ENCODE measurements at regions not wholly inside any gene's neighbourhood (a gene's known extent, or its start where the extent isn't known, plus 50 kb on each side); places are given as distances from the start of the nearest gene placed in this dataset.
"Not testable (repeated sequence)": the region's sequence is repeated elsewhere in the genome, so short reads cannot be mapped to it uniquely, and the experiment has no call there.

DNA sequence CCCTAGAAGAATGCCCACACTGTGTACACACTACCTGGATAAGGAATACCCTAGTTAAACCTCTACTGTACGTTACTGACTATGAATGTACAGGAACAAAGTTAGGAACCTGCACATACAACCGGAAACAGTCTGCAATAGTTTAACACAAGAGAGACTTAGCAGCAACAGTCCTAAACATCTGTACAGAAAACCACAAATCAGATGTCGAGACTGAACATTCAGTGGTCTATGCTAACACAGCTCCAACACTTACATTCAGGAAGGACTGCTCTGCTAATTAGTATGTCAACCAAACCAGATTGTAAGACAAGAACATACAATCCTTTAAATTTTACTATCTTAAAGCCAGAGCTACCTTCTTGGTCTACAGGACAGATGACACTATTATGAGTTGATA, 104.9 kb downstream of the ZNF429 start:
- no peak overlapping the region for H2AFZ ChIP-seq (ENCODE audit: low read length)
- H3F3A ChIP-seq (ENCODE audit: insufficient read depth, low read length), result no peaks in the 10 kb centered on the region
- no peaks in the 10 kb centered on the region for H3K9me3 ChIP-seq (ENCODE audit: low read length)
- no peaks in the 10 kb centered on the region for H3K79me2 ChIP-seq (ENCODE audit: insufficient read depth, low read length)
- no peaks in the 10 kb centered on the region for H3K4me1 ChIP-seq (ENCODE audit: insufficient read depth, low read length, severe bottlenecking)
- no peak overlapping the region for H3K9ac ChIP-seq (ENCODE audit: low read length)
- H3K27me3 ChIP-seq (ENCODE audit: insufficient read depth, low read length), result no peaks in the 10 kb centered on the region
- TF ChIP-seq EZH2 (IDR thresholded peaks at IDR 0.05; ENCODE audit: borderline replicate concordance, low read length), result no peak
- no peak for TF ChIP-seq CTCF (IDR thresholded peaks at IDR 0.05; ENCODE audit: low read length)
- no peak overlapping the region for H3K27ac ChIP-seq (ENCODE audit: low read depth, low read length, poor library complexity, severe bottlenecking)
- no peaks in the 10 kb centered on the region for H4K20me1 ChIP-seq (ENCODE audit: insufficient read depth, low read length)
- H3K4me2 ChIP-seq (ENCODE audit: low read length), result no peak overlapping the region
- no peaks in the 10 kb centered on the region for H3K9me2 ChIP-seq (ENCODE audit: low read depth, low read length)
- no peaks in the 10 kb centered on the region for H3K36me3 ChIP-seq (ENCODE audit: insufficient read depth, low read length)
- H3K4me3 ChIP-seq (ENCODE audit: low read depth, low read length, poor library complexity, severe bottlenecking), result no peak overlapping the region

DNA sequence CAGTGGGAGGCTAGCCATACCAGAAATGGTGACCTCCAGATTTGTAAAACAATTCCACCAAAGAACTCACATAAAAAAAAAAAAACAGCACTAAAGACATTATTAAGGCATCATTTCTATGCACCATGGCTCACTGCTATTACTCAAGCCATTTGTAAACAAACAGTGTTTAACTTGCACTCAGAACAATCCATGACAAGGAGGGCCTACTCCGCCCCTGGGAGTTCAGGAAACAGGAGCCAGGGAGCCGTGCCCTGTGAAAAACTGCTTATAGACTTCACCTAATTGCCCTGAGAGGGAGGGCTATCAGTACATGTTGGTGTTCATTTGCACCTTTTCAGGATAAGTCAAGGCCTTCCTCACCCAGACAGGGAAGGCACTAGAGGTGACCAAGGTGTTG, 103.2 kb downstream of the ZNF429 start:
- Histone ChIP-seq H3K27ac (ENCODE audit: low read depth, low read length, poor library complexity, severe bottlenecking) (no peak overlapping the region), H3K4me2 (ENCODE audit: low read length) (no peak overlapping the region), H3K36me3 (ENCODE audit: insufficient read depth, low read length) (no peaks in the 10 kb centered on the region), H3K4me1 (ENCODE audit: insufficient read depth, low read length, severe bottlenecking) (peaks cover 4% of the 10 kb centered on the region), H3K9ac (ENCODE audit: low read length) (no peak overlapping the region), H3K27me3 (ENCODE audit: insufficient read depth, low read length) (no peaks in the 10 kb centered on the region), H3K4me3 (ENCODE audit: low read depth, low read length, poor library complexity, severe bottlenecking) (no peak overlapping the region), H3K79me2 (ENCODE audit: insufficient read depth, low read length) (no peaks in the 10 kb centered on the region), H3K9me2 (ENCODE audit: low read depth, low read length) (no peaks in the 10 kb centered on the region), H3K9me3 (ENCODE audit: low read length) (no peaks in the 10 kb centered on the region), H2AFZ (ENCODE audit: low read length) (no peak overlapping the region), H3F3A (ENCODE audit: insufficient read depth, low read length) (no peaks in the 10 kb centered on the region), H4K20me1 (ENCODE audit: insufficient read depth, low read length) (no peaks in the 10 kb centered on the region)
- TF ChIP-seq EZH2 (IDR thresholded peaks at IDR 0.05; ENCODE audit: borderline replicate concordance, low read length) (no peak), CTCF (IDR thresholded peaks at IDR 0.05; ENCODE audit: low read length) (no peak)

- H3K9ac ChIP-seq (ENCODE audit: low read length), result no peak overlapping the region
- no peak overlapping the region for H3K27ac ChIP-seq (ENCODE audit: low read depth, low read length, poor library complexity, severe bottlenecking)
- no peaks in the 10 kb centered on the region for H3K79me2 ChIP-seq (ENCODE audit: insufficient read depth, low read length)
- H3K9me3 ChIP-seq (ENCODE audit: low read length), result no peaks in the 10 kb centered on the region
- no peak overlapping the region for H3K4me3 ChIP-seq (ENCODE audit: low read depth, low read length, poor library complexity, severe bottlenecking)
- no peaks in the 10 kb centered on the region for H4K20me1 ChIP-seq (ENCODE audit: insufficient read depth, low read length)
- no peak overlapping the region for H2AFZ ChIP-seq (ENCODE audit: low read length)
- H3F3A ChIP-seq (ENCODE audit: insufficient read depth, low read length), result no peaks in the 10 kb centered on the region
- no peak for TF ChIP-seq EZH2 (IDR thresholded peaks at IDR 0.05; ENCODE audit: borderline replicate concordance, low read length)
- no peak for TF ChIP-seq CTCF (IDR thresholded peaks at IDR 0.05; ENCODE audit: low read length)
- no peaks in the 10 kb centered on the region for H3K36me3 ChIP-seq (ENCODE audit: insufficient read depth, low read length)
- no peaks in the 10 kb centered on the region for H3K27me3 ChIP-seq (ENCODE audit: insufficient read depth, low read length)
- no peaks in the 10 kb centered on the region for H3K9me2 ChIP-seq (ENCODE audit: low read depth, low read length)
- H3K4me1 ChIP-seq (ENCODE audit: insufficient read depth, low read length, severe bottlenecking), result peaks cover 4% of the 10 kb centered on the region
- H3K4me2 ChIP-seq (ENCODE audit: low read length), result no peak overlapping the region
Observed at GRCh38 chr19:21607449-21607848, 102.0 kb downstream of the ZNF429 start.

DNA sequence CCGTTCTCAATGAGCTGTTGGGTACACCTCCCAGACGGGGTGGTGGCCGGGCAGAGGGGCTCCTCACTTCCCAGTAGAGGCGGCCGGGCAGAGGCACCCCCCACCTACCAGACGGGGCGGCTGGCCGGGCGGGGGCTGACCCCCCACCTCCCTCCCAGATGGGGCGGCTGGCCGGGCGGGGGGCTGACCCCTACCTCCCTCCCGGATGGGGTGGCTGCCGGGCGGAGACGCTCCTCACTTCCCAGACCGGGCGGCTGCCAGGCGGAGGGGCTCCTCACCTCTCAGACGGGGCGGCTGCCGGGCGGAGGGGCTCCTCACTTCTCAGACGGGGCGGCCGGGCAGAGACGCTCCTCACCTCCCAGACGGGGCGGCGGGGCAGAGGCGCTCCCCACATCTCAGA, 101.6 kb downstream of the ZNF429 start:
- not testable (repeated sequence) for H3K9ac ChIP-seq (ENCODE audit: low read length); H3K27ac ChIP-seq (ENCODE audit: low read depth, low read length, poor library complexity, severe bottlenecking); H3K4me2 ChIP-seq (ENCODE audit: low read length); H4K20me1 ChIP-seq (ENCODE audit: insufficient read depth, low read length); H3F3A ChIP-seq (ENCODE audit: insufficient read depth, low read length); H3K9me3 ChIP-seq (ENCODE audit: low read length); H3K4me3 ChIP-seq (ENCODE audit: low read depth, low read length, poor library complexity, severe bottlenecking); H3K27me3 ChIP-seq (ENCODE audit: insufficient read depth, low read length); H3K36me3 ChIP-seq (ENCODE audit: insufficient read depth, low read length); H3K4me1 ChIP-seq (ENCODE audit: insufficient read depth, low read length, severe bottlenecking); H2AFZ ChIP-seq (ENCODE audit: low read length); H3K79me2 ChIP-seq (ENCODE audit: insufficient read depth, low read length); H3K9me2 ChIP-seq (ENCODE audit: low read depth, low read length)

DNA sequence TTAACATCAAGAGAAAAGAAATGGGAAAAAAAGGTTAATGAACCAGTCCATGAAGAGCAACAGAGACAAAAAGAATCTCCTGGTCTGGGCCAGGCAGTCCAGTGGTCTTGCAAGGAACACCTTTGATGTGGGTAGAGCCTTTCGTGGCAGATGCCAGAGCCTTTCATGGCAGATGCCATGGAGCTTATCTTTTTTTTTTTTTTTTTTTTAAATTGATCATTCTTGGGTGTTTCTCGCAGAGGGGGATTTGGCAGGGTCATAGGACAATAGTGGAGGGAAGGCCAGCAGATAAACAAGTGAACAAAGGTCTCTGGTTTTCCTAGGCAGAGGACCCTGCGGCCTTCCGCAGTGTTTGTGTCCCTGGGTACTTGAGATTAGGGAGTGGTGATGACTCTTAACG, 100.9 kb downstream of the ZNF429 start:
- not testable (repeated sequence) for H3K27me3 ChIP-seq (ENCODE audit: insufficient read depth, low read length); H3K27ac ChIP-seq (ENCODE audit: low read depth, low read length, poor library complexity, severe bottlenecking); H3K9ac ChIP-seq (ENCODE audit: low read length); H3F3A ChIP-seq (ENCODE audit: insufficient read depth, low read length); H3K4me2 ChIP-seq (ENCODE audit: low read length); H3K36me3 ChIP-seq (ENCODE audit: insufficient read depth, low read length); H2AFZ ChIP-seq (ENCODE audit: low read length); H3K9me2 ChIP-seq (ENCODE audit: low read depth, low read length); H3K4me1 ChIP-seq (ENCODE audit: insufficient read depth, low read length, severe bottlenecking); H3K9me3 ChIP-seq (ENCODE audit: low read length); H3K4me3 ChIP-seq (ENCODE audit: low read depth, low read length, poor library complexity, severe bottlenecking); H4K20me1 ChIP-seq (ENCODE audit: insufficient read depth, low read length); H3K79me2 ChIP-seq (ENCODE audit: insufficient read depth, low read length)

Measured in OCI-LY1 (cell line).